K562 (cell line): ENCODE measurements at regions not wholly inside any gene's neighbourhood (a gene's known extent, or its start where the extent isn't known, plus 50 kb on each side); places are given as distances from the start of the nearest gene placed in this dataset.

Experiments
- MTA3 ChIP-seq: fragments of 450-650 bp; formaldehyde crosslinking; IDR thresholded peaks from 2 replicates; pipeline ENCODE4 v1.6.1; 2017; ENCODE audit warnings: mild to moderate bottlenecking, borderline replicate concordance
- NFE2L1 ChIP-seq: fragments of 450-650 bp; IDR thresholded peaks from 2 replicates; pipeline ENCODE4 v1.6.1; 2016; ENCODE audit warnings: missing genetic modification characterization, low read depth, mild to moderate bottlenecking, missing compliant biosample characterization, moderate library complexity, borderline replicate concordance
- SMAD1 ChIP-seq: fragments of 150-350 bp; IDR thresholded peaks from 2 replicates; pipeline ENCODE4 v1.6.1; 2014; ENCODE audit warnings: low read length, low read depth; ENCODE audit not compliant: partially characterized antibody
- ZNF224 ChIP-seq: sonication (generic); formaldehyde crosslinking; IDR thresholded peaks from 2 replicates; pipeline ENCODE4 v1.8.0; 2022; ENCODE audit warnings: mild to moderate bottlenecking, missing genetic modification reagents
- ZNF384 ChIP-seq: IDR thresholded peaks from 2 replicates; pipeline ENCODE4 v1.6.1; 2012; ENCODE audit warnings: low read depth, low read length, improper control_type of control experiment
- ZNF77 ChIP-seq: fragments of 250-450 bp; sonication (Bioruptor Pico); IDR thresholded peaks from 2 replicates; pipeline ENCODE4 v1.5.0; 2020

GRCh38 chr5:167513381-167513780, 778.1 kb upstream of the WWC1 start:
- TF ChIP-seq MTA3 (no peak), ZNF224 (CRISPR knock-in tag) (no peak), ZNF384 (no peak), NFE2L1 (tag) (no peak), ZNF77 (CRISPR knock-in tag) (no peak), SMAD1 (no peak)
